ENCODE measurements at regions not wholly inside any gene's neighbourhood (a gene's known extent, or its start where the extent isn't known, plus 50 kb on each side); places are given as distances from the start of the nearest gene placed in this dataset.

GRCh38 chr6:113596387-113597230 lies 260.5 kb upstream of the MARCKS start:
- DNase-seq (ENCODE audit: low read depth, low spot score): peak; percentile 64
- no peak overlapping the region for H3K4me3 ChIP-seq (ENCODE audit: low read depth, low read length)
- TF ChIP-seq CTCF (IDR thresholded peaks at IDR 0.05; ENCODE audit: low read depth, low read length): no peak
- in situ Hi-C loops (cut with HindIII; ENCODE audit: low sequenced_read_pairs): no loop called here

- no peak for TF ChIP-seq CTCF (IDR thresholded peaks at IDR 0.05; ENCODE audit: low read depth, low read length)
- in situ Hi-C loops (cut with HindIII; ENCODE audit: low sequenced_read_pairs): no loop called here
- DNase-seq (ENCODE audit: low read depth, low spot score): peak; percentile 58
- no peak overlapping the region for H3K4me3 ChIP-seq (ENCODE audit: low read depth, low read length)
Observed at GRCh38 chr6:113597231-113597583, 259.9 kb upstream of the MARCKS start.

- no peak overlapping the region for H3K4me3 ChIP-seq (ENCODE audit: low read depth, low read length)
- DNase-seq (ENCODE audit: low read depth, low spot score): no peak
- in situ Hi-C loops (cut with HindIII; ENCODE audit: low sequenced_read_pairs): no loop called here
- no peak for TF ChIP-seq CTCF (IDR thresholded peaks at IDR 0.05; ENCODE audit: low read depth, low read length)
Observed at GRCh38 chr6:113598786-113599185, 258.4 kb upstream of the MARCKS start.

- DNase-seq (ENCODE audit: low read depth, low spot score): peak; percentile 39
- no peak overlapping the region for H3K4me3 ChIP-seq (ENCODE audit: low read depth, low read length)
- TF ChIP-seq CTCF (IDR thresholded peaks at IDR 0.05; ENCODE audit: low read depth, low read length): no peak
- in situ Hi-C loops (cut with HindIII; ENCODE audit: low sequenced_read_pairs): no loop called here
Observed at GRCh38 chr6:113599444-113599843, 257.7 kb upstream of the MARCKS start.

- DNase-seq (ENCODE audit: low read depth, low spot score): no peak
- in situ Hi-C loops (cut with HindIII; ENCODE audit: low sequenced_read_pairs): no loop called here
- no peak for TF ChIP-seq CTCF (IDR thresholded peaks at IDR 0.05; ENCODE audit: low read depth, low read length)
- H3K4me3 ChIP-seq (ENCODE audit: low read depth, low read length): no peak overlapping the region
Observed at GRCh38 chr6:113600551-113601339, 256.4 kb upstream of the MARCKS start.

GRCh38 chr6:113607821-113608545 lies 249.2 kb upstream of the MARCKS start:
- no peak for TF ChIP-seq CTCF (IDR thresholded peaks at IDR 0.05; ENCODE audit: low read depth, low read length)
- in situ Hi-C loops (cut with HindIII; ENCODE audit: low sequenced_read_pairs): no loop called here
- DNase-seq (ENCODE audit: low read depth, low spot score): no peak
- no peak overlapping the region for H3K4me3 ChIP-seq (ENCODE audit: low read depth, low read length)

Measured in astrocyte of the spinal cord (primary cell).